ENCODE measurements at regions not wholly inside any gene's neighbourhood (a gene's known extent, or its start where the extent isn't known, plus 50 kb on each side); places are given as distances from the start of the nearest gene placed in this dataset.

- no peaks in the 10 kb centered on the region for H3K79me2 ChIP-seq (ENCODE audit: control insufficient read depth, insufficient read depth, low read length, unreplicated experiment)
- H3K4me3 ChIP-seq (ENCODE audit: low read depth, low read length): no peak overlapping the region
- no peaks in the 10 kb centered on the region for H3K4me1 ChIP-seq (ENCODE audit: control insufficient read depth, insufficient read depth, low read length, unreplicated experiment)
- no peak overlapping the region for H2AFZ ChIP-seq (ENCODE audit: low read length, unreplicated experiment)
- no peaks in the 10 kb centered on the region for H3K27me3 ChIP-seq (ENCODE audit: insufficient read depth, low read length)
- H3K36me3 ChIP-seq (ENCODE audit: insufficient read depth, low read length): no peaks in the 10 kb centered on the region
- no peak overlapping the region for H3K27ac ChIP-seq (ENCODE audit: low read depth, low read length)
These were observed 1994.5 kb upstream of the FLRT2 start for GRCh38 chr14:83535444-83535843.

DNA sequence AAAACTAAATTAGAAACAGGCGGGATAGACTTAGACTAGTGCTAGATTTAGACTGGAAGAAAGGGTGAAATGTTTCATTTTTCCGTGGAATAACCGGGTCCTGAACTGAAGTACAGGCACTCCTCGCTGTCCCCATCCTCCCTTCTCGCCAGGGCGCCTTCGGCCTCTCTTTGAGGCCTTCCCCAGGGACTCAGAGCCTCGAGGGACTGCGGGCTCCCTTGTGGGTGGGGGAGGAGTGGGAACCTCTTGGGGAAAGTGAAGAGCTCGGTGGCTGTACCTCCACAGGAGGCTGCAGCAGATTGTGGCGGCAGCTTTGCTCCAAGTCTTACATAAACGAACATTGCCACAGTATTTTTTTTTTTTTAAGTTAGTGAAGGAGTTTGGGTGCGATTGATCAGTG lies 1988.8 kb upstream of the FLRT2 start:
- Histone ChIP-seq H3K4me3 (ENCODE audit: low read depth, low read length) (no peak overlapping the region), H3K79me2 (ENCODE audit: control insufficient read depth, insufficient read depth, low read length, unreplicated experiment) (no peaks in the 10 kb centered on the region), H3K36me3 (ENCODE audit: insufficient read depth, low read length) (no peaks in the 10 kb centered on the region), H3K27ac (ENCODE audit: low read depth, low read length) (no peak overlapping the region), H3K27me3 (ENCODE audit: insufficient read depth, low read length) (no peaks in the 10 kb centered on the region), H2AFZ (ENCODE audit: low read length, unreplicated experiment) (no peak overlapping the region), H3K4me1 (ENCODE audit: control insufficient read depth, insufficient read depth, low read length, unreplicated experiment) (no peaks in the 10 kb centered on the region)

GRCh38 chr14:83548061-83548839 lies 1981.7 kb upstream of the FLRT2 start:
- H3K79me2 ChIP-seq (ENCODE audit: control insufficient read depth, insufficient read depth, low read length, unreplicated experiment): no peaks in the 10 kb centered on the region

GRCh38 chr14:83556065-83556464 lies 1973.9 kb upstream of the FLRT2 start:
- Histone ChIP-seq H3K4me1 (ENCODE audit: control insufficient read depth, insufficient read depth, low read length, unreplicated experiment) (no peaks in the 10 kb centered on the region), H3K4me3 (ENCODE audit: low read depth, low read length) (no peak overlapping the region), H2AFZ (ENCODE audit: low read length, unreplicated experiment) (no peak overlapping the region), H3K27me3 (ENCODE audit: insufficient read depth, low read length) (no peaks in the 10 kb centered on the region), H3K27ac (ENCODE audit: low read depth, low read length) (no peak overlapping the region), H3K79me2 (ENCODE audit: control insufficient read depth, insufficient read depth, low read length, unreplicated experiment) (no peaks in the 10 kb centered on the region), H3K36me3 (ENCODE audit: insufficient read depth, low read length) (no peaks in the 10 kb centered on the region)

More at GRCh38 chr14:83548061-83548839, 1981.7 kb upstream of the FLRT2 start:
- H3K27ac ChIP-seq (ENCODE audit: low read depth, low read length): no peak overlapping the region
- H3K27me3 ChIP-seq (ENCODE audit: insufficient read depth, low read length): no peaks in the 10 kb centered on the region
- H3K4me1 ChIP-seq (ENCODE audit: control insufficient read depth, insufficient read depth, low read length, unreplicated experiment): no peaks in the 10 kb centered on the region
- no peak overlapping the region for H2AFZ ChIP-seq (ENCODE audit: low read length, unreplicated experiment)
- no peak overlapping the region for H3K4me3 ChIP-seq (ENCODE audit: low read depth, low read length)
- no peaks in the 10 kb centered on the region for H3K36me3 ChIP-seq (ENCODE audit: insufficient read depth, low read length)

- Histone ChIP-seq H3K4me1 (ENCODE audit: control insufficient read depth, insufficient read depth, low read length, unreplicated experiment) (no peaks in the 10 kb centered on the region), H3K27me3 (ENCODE audit: insufficient read depth, low read length) (no peaks in the 10 kb centered on the region), H3K36me3 (ENCODE audit: insufficient read depth, low read length) (no peaks in the 10 kb centered on the region), H3K27ac (ENCODE audit: low read depth, low read length) (no peak overlapping the region), H3K79me2 (ENCODE audit: control insufficient read depth, insufficient read depth, low read length, unreplicated experiment) (no peaks in the 10 kb centered on the region), H2AFZ (ENCODE audit: low read length, unreplicated experiment) (no peak overlapping the region), H3K4me3 (ENCODE audit: low read depth, low read length) (no peak overlapping the region)
These were observed 1973.0 kb upstream of the FLRT2 start for GRCh38 chr14:83556746-83557453.

DNA sequence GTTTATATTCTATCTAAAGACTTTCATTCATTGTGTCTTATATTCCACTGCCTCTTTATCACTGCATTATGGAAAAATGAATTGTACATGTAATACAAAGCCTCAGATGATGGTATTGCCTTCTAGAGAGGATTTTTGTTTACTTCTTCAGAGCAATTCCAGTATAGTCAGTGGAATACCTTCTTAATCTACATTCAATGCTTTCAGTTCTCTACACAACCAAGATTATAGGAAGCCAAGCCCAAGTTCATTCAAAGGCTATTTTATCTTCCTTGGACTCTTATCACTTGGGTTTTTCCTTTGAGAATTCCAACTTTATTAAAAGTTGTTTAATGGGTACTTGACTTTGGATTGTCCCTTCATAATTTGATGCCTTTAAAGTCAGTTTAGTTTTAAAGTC lies 1971.0 kb upstream of the FLRT2 start:
- Histone ChIP-seq H3K27ac (ENCODE audit: low read depth, low read length) (no peak overlapping the region), H3K4me1 (ENCODE audit: control insufficient read depth, insufficient read depth, low read length, unreplicated experiment) (no peaks in the 10 kb centered on the region), H3K79me2 (ENCODE audit: control insufficient read depth, insufficient read depth, low read length, unreplicated experiment) (no peaks in the 10 kb centered on the region), H3K36me3 (ENCODE audit: insufficient read depth, low read length) (no peaks in the 10 kb centered on the region), H3K27me3 (ENCODE audit: insufficient read depth, low read length) (no peaks in the 10 kb centered on the region), H2AFZ (ENCODE audit: low read length, unreplicated experiment) (no peak overlapping the region), H3K4me3 (ENCODE audit: low read depth, low read length) (no peak overlapping the region)

DNA sequence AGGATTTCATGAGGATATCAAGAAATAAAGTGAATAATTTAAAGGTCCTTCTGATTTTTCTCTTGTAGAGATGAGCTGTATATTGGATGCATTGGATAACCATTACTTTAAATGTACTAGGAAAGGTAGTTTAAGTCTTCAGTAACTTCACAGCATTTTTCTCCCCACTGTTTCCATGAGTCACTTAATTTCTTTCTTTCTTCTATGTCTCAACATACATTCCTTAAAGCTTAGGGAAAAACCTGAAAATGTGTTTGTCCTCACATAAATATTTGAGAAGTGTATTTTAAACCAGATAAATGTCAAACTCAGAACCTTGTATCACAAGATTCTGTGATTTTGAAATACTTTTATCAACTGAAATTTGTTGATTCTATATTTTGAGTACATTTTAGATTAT lies 1970.2 kb upstream of the FLRT2 start:
- Histone ChIP-seq H3K27me3 (ENCODE audit: insufficient read depth, low read length) (no peaks in the 10 kb centered on the region), H3K36me3 (ENCODE audit: insufficient read depth, low read length) (no peaks in the 10 kb centered on the region), H3K4me3 (ENCODE audit: low read depth, low read length) (no peak overlapping the region), H2AFZ (ENCODE audit: low read length, unreplicated experiment) (no peak overlapping the region), H3K4me1 (ENCODE audit: control insufficient read depth, insufficient read depth, low read length, unreplicated experiment) (no peaks in the 10 kb centered on the region), H3K79me2 (ENCODE audit: control insufficient read depth, insufficient read depth, low read length, unreplicated experiment) (no peaks in the 10 kb centered on the region), H3K27ac (ENCODE audit: low read depth, low read length) (no peak overlapping the region)

- Histone ChIP-seq H3K27me3 (ENCODE audit: insufficient read depth, low read length) (no peaks in the 10 kb centered on the region), H3K36me3 (ENCODE audit: insufficient read depth, low read length) (no peaks in the 10 kb centered on the region), H3K27ac (ENCODE audit: low read depth, low read length) (no peak overlapping the region), H2AFZ (ENCODE audit: low read length, unreplicated experiment) (no peak overlapping the region), H3K4me3 (ENCODE audit: low read depth, low read length) (no peak overlapping the region), H3K79me2 (ENCODE audit: control insufficient read depth, insufficient read depth, low read length, unreplicated experiment) (no peaks in the 10 kb centered on the region), H3K4me1 (ENCODE audit: control insufficient read depth, insufficient read depth, low read length, unreplicated experiment) (no peaks in the 10 kb centered on the region)
These were observed 1968.7 kb upstream of the FLRT2 start for GRCh38 chr14:83561261-83561660.

DNA sequence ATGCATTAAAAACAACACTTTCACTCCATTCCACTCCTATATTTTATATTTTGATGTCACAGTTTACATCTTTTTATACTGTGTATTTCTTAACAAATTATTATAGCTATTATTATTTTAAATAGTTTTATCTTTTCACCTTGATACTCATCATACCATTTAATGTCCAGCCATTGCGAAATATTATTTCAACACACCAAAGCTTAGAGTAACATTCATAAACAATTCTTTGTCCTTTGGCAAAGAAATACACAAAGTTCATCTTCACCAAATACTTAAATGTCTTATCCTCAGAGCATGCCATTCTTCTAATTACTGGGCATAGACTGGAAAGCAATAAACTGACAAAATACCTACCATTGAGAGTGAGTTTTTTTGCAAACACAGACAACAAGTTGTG lies 1963.4 kb upstream of the FLRT2 start:
- H3K4me3 ChIP-seq (ENCODE audit: low read depth, low read length): no peak overlapping the region
- H2AFZ ChIP-seq (ENCODE audit: low read length, unreplicated experiment): no peak overlapping the region
- H3K36me3 ChIP-seq (ENCODE audit: insufficient read depth, low read length): no peaks in the 10 kb centered on the region
- H3K27ac ChIP-seq (ENCODE audit: low read depth, low read length): no peak overlapping the region
- no peaks in the 10 kb centered on the region for H3K79me2 ChIP-seq (ENCODE audit: control insufficient read depth, insufficient read depth, low read length, unreplicated experiment)
- no peaks in the 10 kb centered on the region for H3K4me1 ChIP-seq (ENCODE audit: control insufficient read depth, insufficient read depth, low read length, unreplicated experiment)
- no peaks in the 10 kb centered on the region for H3K27me3 ChIP-seq (ENCODE audit: insufficient read depth, low read length)

GRCh38 chr14:83568141-83568540 lies 1961.8 kb upstream of the FLRT2 start:
- no peak overlapping the region for H3K4me3 ChIP-seq (ENCODE audit: low read depth, low read length)
- H3K79me2 ChIP-seq (ENCODE audit: control insufficient read depth, insufficient read depth, low read length, unreplicated experiment): no peaks in the 10 kb centered on the region
- no peaks in the 10 kb centered on the region for H3K36me3 ChIP-seq (ENCODE audit: insufficient read depth, low read length)
- H3K27ac ChIP-seq (ENCODE audit: low read depth, low read length): no peak overlapping the region
- no peaks in the 10 kb centered on the region for H3K27me3 ChIP-seq (ENCODE audit: insufficient read depth, low read length)
- H2AFZ ChIP-seq (ENCODE audit: low read length, unreplicated experiment): no peak overlapping the region
- H3K4me1 ChIP-seq (ENCODE audit: control insufficient read depth, insufficient read depth, low read length, unreplicated experiment): no peaks in the 10 kb centered on the region

DNA sequence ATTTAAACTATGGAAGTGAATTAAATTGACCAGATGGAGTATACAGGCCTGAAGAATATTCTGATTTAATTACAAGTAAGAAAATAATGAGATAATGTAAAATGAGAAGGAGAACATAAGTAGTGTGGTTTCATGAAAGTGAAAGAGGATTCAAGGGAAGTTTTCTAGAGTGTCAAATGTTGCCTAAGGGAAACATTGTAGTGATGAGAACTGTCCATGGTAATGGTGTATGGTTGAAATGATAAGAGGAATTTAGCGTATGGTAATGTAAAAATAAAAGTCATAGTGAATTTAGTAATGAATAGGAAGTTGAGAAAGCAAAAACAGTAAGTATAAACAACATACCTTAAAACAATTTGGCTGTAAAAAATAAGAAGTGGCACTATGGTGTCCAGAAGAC lies 1954.6 kb upstream of the FLRT2 start:
- Histone ChIP-seq H3K4me3 (ENCODE audit: low read depth, low read length) (no peak overlapping the region), H3K4me1 (ENCODE audit: control insufficient read depth, insufficient read depth, low read length, unreplicated experiment) (no peaks in the 10 kb centered on the region), H3K27ac (ENCODE audit: low read depth, low read length) (no peak overlapping the region), H2AFZ (ENCODE audit: low read length, unreplicated experiment) (no peak overlapping the region), H3K79me2 (ENCODE audit: control insufficient read depth, insufficient read depth, low read length, unreplicated experiment) (no peaks in the 10 kb centered on the region), H3K36me3 (ENCODE audit: insufficient read depth, low read length) (no peaks in the 10 kb centered on the region), H3K27me3 (ENCODE audit: insufficient read depth, low read length) (no peaks in the 10 kb centered on the region)

All from ACC112 (cell line).